ENCODE measurements at regions not wholly inside any gene's neighbourhood (a gene's known extent, or its start where the extent isn't known, plus 50 kb on each side); places are given as distances from the start of the nearest gene placed in this dataset.
"Not testable (repeated sequence)": the region's sequence is repeated elsewhere in the genome, so short reads cannot be mapped to it uniquely, and the experiment has no call there.

- Mint-ChIP-seq H3K9me3 (peaks cover 3% of the 10 kb centered on the region), H3K4me1 (ENCODE audit: low read depth) (peaks cover 6% of the 10 kb centered on the region), H3K36me3 (ENCODE audit: insufficient read depth) (no peaks in the 10 kb centered on the region), H3K27me3 (ENCODE audit: low read depth) (peaks cover 15% of the 10 kb centered on the region), H3K4me3 (no peak overlapping the region)
- DNase-seq (no peak), ATAC-seq (no peak)
Measured at GRCh38 chr3:71994203-71994602, 209.3 kb upstream of the PROK2 start.

- no peaks in the 10 kb centered on the region for H3K4me1 Mint-ChIP-seq (ENCODE audit: low read depth)
- no peak overlapping the region for H3K4me3 Mint-ChIP-seq
- H3K36me3 Mint-ChIP-seq (ENCODE audit: insufficient read depth), result no peaks in the 10 kb centered on the region
- DNase-seq (no peak), ATAC-seq (no peak)
- peaks cover 8% of the 10 kb centered on the region for H3K27me3 Mint-ChIP-seq (ENCODE audit: low read depth)
- H3K9me3 Mint-ChIP-seq, result peaks cover 3% of the 10 kb centered on the region
Measured at GRCh38 chr3:71991681-71992080, 206.7 kb upstream of the PROK2 start.

- no peak overlapping the region for H3K4me3 Mint-ChIP-seq
- H3K9me3 Mint-ChIP-seq, result peaks cover 3% of the 10 kb centered on the region
- no peaks in the 10 kb centered on the region for H3K4me1 Mint-ChIP-seq (ENCODE audit: low read depth)
- no peaks in the 10 kb centered on the region for H3K36me3 Mint-ChIP-seq (ENCODE audit: insufficient read depth)
- no peak for ATAC-seq
- peaks cover 8% of the 10 kb centered on the region for H3K27me3 Mint-ChIP-seq (ENCODE audit: low read depth)
- DNase-seq, result no peak
Measured at GRCh38 chr3:71991046-71991445, 206.1 kb upstream of the PROK2 start.

- H3K27me3 Mint-ChIP-seq (ENCODE audit: low read depth), result peaks cover 8% of the 10 kb centered on the region
- DNase-seq (no peak), ATAC-seq (no peak)
- H3K9me3 Mint-ChIP-seq, result peaks cover 3% of the 10 kb centered on the region
- H3K4me3 Mint-ChIP-seq, result no peak overlapping the region
- H3K4me1 Mint-ChIP-seq (ENCODE audit: low read depth), result peaks cover 1% of the 10 kb centered on the region
- no peaks in the 10 kb centered on the region for H3K36me3 Mint-ChIP-seq (ENCODE audit: insufficient read depth)
Measured at GRCh38 chr3:71990545-71990944, 205.6 kb upstream of the PROK2 start.

GRCh38 chr3:71989165-71989564 is 204.2 kb upstream of the PROK2 start:
- peaks cover 9% of the 10 kb centered on the region for H3K4me1 Mint-ChIP-seq (ENCODE audit: low read depth)

GRCh38 chr3:71987828-71988227 is 202.9 kb upstream of the PROK2 start:
- H3K4me1 Mint-ChIP-seq (ENCODE audit: low read depth), result peaks cover 16% of the 10 kb centered on the region
- DNase-seq, result no peak

More at GRCh38 chr3:71989165-71989564, 204.2 kb upstream of the PROK2 start:
- H3K36me3 Mint-ChIP-seq (ENCODE audit: insufficient read depth), result no peaks in the 10 kb centered on the region
- no peak for ATAC-seq
- no peak for DNase-seq
- H3K9me3 Mint-ChIP-seq, result peaks cover 3% of the 10 kb centered on the region
- H3K27me3 Mint-ChIP-seq (ENCODE audit: low read depth), result peaks cover 2% of the 10 kb centered on the region
- no peak overlapping the region for H3K4me3 Mint-ChIP-seq

GRCh38 chr3:71987089-71987735 is 202.3 kb upstream of the PROK2 start:
- H3K4me1 Mint-ChIP-seq (ENCODE audit: low read depth), result peaks cover 20% of the 10 kb centered on the region
- H3K36me3 Mint-ChIP-seq (ENCODE audit: insufficient read depth), result no peaks in the 10 kb centered on the region

More at GRCh38 chr3:71987828-71988227, 202.9 kb upstream of the PROK2 start:
- no peak for ATAC-seq
- H3K27me3 Mint-ChIP-seq (ENCODE audit: low read depth), result no peaks in the 10 kb centered on the region
- no peak overlapping the region for H3K4me3 Mint-ChIP-seq
- H3K36me3 Mint-ChIP-seq (ENCODE audit: insufficient read depth), result no peaks in the 10 kb centered on the region
- H3K9me3 Mint-ChIP-seq, result peaks cover 3% of the 10 kb centered on the region

GRCh38 chr3:71986606-71987005 is 201.7 kb upstream of the PROK2 start:
- no peaks in the 10 kb centered on the region for H3K36me3 Mint-ChIP-seq (ENCODE audit: insufficient read depth)
- H3K27me3 Mint-ChIP-seq (ENCODE audit: low read depth), result no peaks in the 10 kb centered on the region
- no peak overlapping the region for H3K4me3 Mint-ChIP-seq
- peaks cover 3% of the 10 kb centered on the region for H3K9me3 Mint-ChIP-seq
- ATAC-seq (no peak), DNase-seq (no peak)
- H3K4me1 Mint-ChIP-seq (ENCODE audit: low read depth), result peaks cover 21% of the 10 kb centered on the region

More at GRCh38 chr3:71987089-71987735, 202.3 kb upstream of the PROK2 start:
- Mint-ChIP-seq H3K27me3 (ENCODE audit: low read depth) (no peaks in the 10 kb centered on the region), H3K4me3 (no peak overlapping the region), H3K9me3 (peaks cover 3% of the 10 kb centered on the region)
- DNase-seq (no peak), ATAC-seq (no peak)

- DNase-seq (no peak), ATAC-seq (peak; percentile 69 to 75)
- no peaks in the 10 kb centered on the region for H3K36me3 Mint-ChIP-seq (ENCODE audit: insufficient read depth)
- H3K4me1 Mint-ChIP-seq (ENCODE audit: low read depth), result peaks cover 21% of the 10 kb centered on the region
- H3K27me3 Mint-ChIP-seq (ENCODE audit: low read depth), result no peaks in the 10 kb centered on the region
- peak overlapping the region; percentile 53 for H3K4me3 Mint-ChIP-seq
- no peaks in the 10 kb centered on the region for H3K9me3 Mint-ChIP-seq
Measured at GRCh38 chr3:71984843-71985613, 200.1 kb upstream of the PROK2 start.

- ATAC-seq, result no peak
- Mint-ChIP-seq H3K4me3 (no peak overlapping the region), H3K27me3 (ENCODE audit: low read depth) (peaks cover 3% of the 10 kb centered on the region), H3K4me1 (ENCODE audit: low read depth) (peaks cover 25% of the 10 kb centered on the region), H3K9me3 (no peaks in the 10 kb centered on the region), H3K36me3 (ENCODE audit: insufficient read depth) (no peaks in the 10 kb centered on the region)
- DNase-seq, result no peak
Measured at GRCh38 chr3:71983694-71984093, 198.7 kb upstream of the PROK2 start.

GRCh38 chr3:71982506-71983258 is 197.7 kb upstream of the PROK2 start:
- DNase-seq; H3K4me3 Mint-ChIP-seq; H3K9me3 Mint-ChIP-seq; H3K27me3 Mint-ChIP-seq (ENCODE audit: low read depth); H3K36me3 Mint-ChIP-seq (ENCODE audit: insufficient read depth): not testable (repeated sequence)
- peaks cover 35% of the 10 kb centered on the region for H3K4me1 Mint-ChIP-seq (ENCODE audit: low read depth)
- peak; percentile 20 to 49 for ATAC-seq

- DNase-seq (no peak), ATAC-seq (no peak)
- H3K9me3 Mint-ChIP-seq, result no peaks in the 10 kb centered on the region
- no peaks in the 10 kb centered on the region for H3K36me3 Mint-ChIP-seq (ENCODE audit: insufficient read depth)
- H3K4me1 Mint-ChIP-seq (ENCODE audit: low read depth), result peaks cover 26% of the 10 kb centered on the region
- H3K27me3 Mint-ChIP-seq (ENCODE audit: low read depth), result peaks cover 9% of the 10 kb centered on the region
- no peak overlapping the region for H3K4me3 Mint-ChIP-seq
Measured at GRCh38 chr3:71979175-71979574, 194.2 kb upstream of the PROK2 start.

GRCh38 chr3:71978150-71978721 is 193.3 kb upstream of the PROK2 start:
- Mint-ChIP-seq H3K36me3 (ENCODE audit: insufficient read depth) (no peaks in the 10 kb centered on the region), H3K9me3 (no peaks in the 10 kb centered on the region), H3K27me3 (ENCODE audit: low read depth) (peaks cover 9% of the 10 kb centered on the region), H3K4me1 (ENCODE audit: low read depth) (peaks cover 22% of the 10 kb centered on the region), H3K4me3 (no peak overlapping the region)
- peak; percentile 83 to 86 for ATAC-seq
- DNase-seq, result no peak

GRCh38 chr3:71977525-71977924 is 192.6 kb upstream of the PROK2 start:
- ATAC-seq (no peak), DNase-seq (no peak)
- peaks cover 18% of the 10 kb centered on the region for H3K4me1 Mint-ChIP-seq (ENCODE audit: low read depth)
- no peaks in the 10 kb centered on the region for H3K36me3 Mint-ChIP-seq (ENCODE audit: insufficient read depth)
- peaks cover 9% of the 10 kb centered on the region for H3K27me3 Mint-ChIP-seq (ENCODE audit: low read depth)
- H3K9me3 Mint-ChIP-seq, result no peaks in the 10 kb centered on the region
- H3K4me3 Mint-ChIP-seq, result no peak overlapping the region

Measured in activated T-cell treated with anti-CD3 and anti-CD28 coated beads, Interleukin-2, amount 50 U/mL, for 4 hours (primary cell).